ENCODE measurements at regions not wholly inside any gene's neighbourhood (a gene's known extent, or its start where the extent isn't known, plus 50 kb on each side); places are given as distances from the start of the nearest gene placed in this dataset.

DNA sequence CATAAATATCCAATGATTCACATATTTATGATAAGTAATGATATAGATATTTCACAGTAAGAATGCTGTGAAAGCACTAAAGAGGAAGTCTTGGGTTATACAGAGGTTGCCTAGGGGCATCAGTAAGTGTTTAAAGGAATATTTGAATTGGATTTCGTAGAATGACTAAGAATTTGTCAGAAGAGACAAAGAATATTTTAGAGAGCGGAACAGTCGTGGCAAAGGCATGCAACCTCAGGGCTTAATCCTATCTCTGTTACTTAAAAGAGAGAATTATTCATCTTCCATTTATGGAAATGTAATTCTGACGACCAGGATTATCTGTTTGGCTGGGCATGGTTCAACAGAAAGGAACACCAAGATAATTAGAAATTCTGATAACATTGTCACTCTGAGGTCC lies 171.9 kb upstream of the NR5A2 start:
- Histone ChIP-seq H3K27me3 (replicated peaks in 1 of 2; ENCODE audit: control insufficient read depth in 2 of 2, insufficient read depth in 2 of 2, low read length in 1 of 2) (peaks cover 0 to 3% of the 10 kb centered on the region in 2 experiments; a peak in 1 of 4 replicates), H3K79me2 (ENCODE audit: control insufficient read depth, insufficient read depth, low read length) (no peaks in the 10 kb centered on the region), H3K4me3 (no peak overlapping the region), H3K36me3 (ENCODE audit: control insufficient read depth in 2 of 2, insufficient read depth in 2 of 2, low read length in 1 of 2) (no peaks in the 10 kb centered on the region), H2AFZ (ENCODE audit: control insufficient read depth, low read depth, low read length) (no peak overlapping the region), H3K9ac (ENCODE audit: control insufficient read depth, insufficient read depth, low read length) (no peak overlapping the region), H4K20me1 (ENCODE audit: control insufficient read depth, insufficient read depth) (no peaks in the 10 kb centered on the region), H3K4me2 (ENCODE audit: control insufficient read depth, insufficient read depth) (no peak overlapping the region), H3K27ac (ENCODE audit: control insufficient read depth, insufficient read depth) (no peak overlapping the region), H3K9me3 (replicated peaks; ENCODE audit: control insufficient read depth, insufficient read depth, low read length) (no peaks in the 10 kb centered on the region), H3K4me1 (ENCODE audit: control insufficient read depth, insufficient read depth, low read length) (no peaks in the 10 kb centered on the region)
- TF ChIP-seq, protein P1, sequence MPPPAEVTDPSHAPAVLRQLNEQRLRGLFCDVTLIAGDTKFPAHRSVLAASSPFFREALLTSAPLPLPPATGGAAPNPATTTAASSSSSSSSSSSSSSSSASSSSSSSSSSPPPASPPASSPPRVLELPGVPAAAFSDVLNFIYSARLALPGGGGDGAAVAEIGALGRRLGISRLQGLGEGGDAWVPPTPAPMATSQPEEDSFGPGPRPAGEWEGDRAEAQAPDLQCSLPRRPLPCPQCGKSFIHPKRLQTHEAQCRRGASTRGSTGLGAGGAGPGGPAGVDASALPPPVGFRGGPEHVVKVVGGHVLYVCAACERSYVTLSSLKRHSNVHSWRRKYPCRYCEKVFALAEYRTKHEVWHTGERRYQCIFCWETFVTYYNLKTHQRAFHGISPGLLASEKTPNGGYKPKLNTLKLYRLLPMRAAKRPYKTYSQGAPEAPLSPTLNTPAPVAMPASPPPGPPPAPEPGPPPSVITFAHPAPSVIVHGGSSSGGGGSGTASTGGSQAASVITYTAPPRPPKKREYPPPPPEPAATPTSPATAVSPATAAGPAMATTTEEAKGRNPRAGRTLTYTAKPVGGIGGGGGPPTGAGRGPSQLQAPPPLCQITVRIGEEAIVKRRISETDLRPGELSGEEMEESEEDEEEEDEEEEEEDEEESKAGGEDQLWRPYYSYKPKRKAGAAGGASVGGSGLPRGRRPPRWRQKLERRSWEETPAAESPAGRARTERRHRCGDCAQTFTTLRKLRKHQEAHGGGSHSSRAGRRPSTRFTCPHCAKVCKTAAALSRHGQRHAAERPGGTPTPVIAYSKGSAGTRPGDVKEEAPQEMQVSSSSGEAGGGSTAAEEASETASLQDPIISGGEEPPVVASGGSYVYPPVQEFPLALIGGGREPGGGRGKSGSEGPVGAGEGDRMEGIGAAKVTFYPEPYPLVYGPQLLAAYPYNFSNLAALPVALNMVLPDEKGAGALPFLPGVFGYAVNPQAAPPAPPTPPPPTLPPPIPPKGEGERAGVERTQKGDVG (CRISPR knock-in tag; IDR thresholded peaks at IDR 0.05) = no peak
- TF ChIP-seq ZBED1 (IDR thresholded peaks at IDR 0.05; ENCODE audit: borderline replicate concordance) (no peak), SMC3 (IDR thresholded peaks at IDR 0.05; ENCODE audit: borderline replicate concordance, low read length) (no peak), RBBP5 (conservative IDR thresholded peaks at IDR 0.05) (no peak), HDGF (IDR thresholded peaks at IDR 0.05) (no peak), ESRRA (IDR thresholded peaks at IDR 0.05; ENCODE audit: low read length) (no peak), TCF3 (IDR thresholded peaks at IDR 0.05; ENCODE audit: borderline replicate concordance, insufficient read depth, low read depth, low read length) (no peak), NR2F1 (conservative IDR thresholded peaks at IDR 0.05) (no peak), EP300 (IDR thresholded peaks at IDR 0.05; ENCODE audit: borderline replicate concordance in 1 of 2, control insufficient read depth in 1 of 2, low read depth in 2 of 2, low read length in 2 of 2) (no peak), MEF2A (IDR thresholded peaks at IDR 0.05; ENCODE audit: insufficient read depth, low read depth, low read length) (no peak), KDM1A (IDR thresholded peaks at IDR 0.05; ENCODE audit: borderline replicate concordance) (no peak)
- 21% methylated on average over 4 of the region's 4 CpGs for WGBS (ENCODE audit: insufficient coverage, insufficient replicate concordance, low lambda C conversion rate, missing lambda C conversion rate)
- DNase-seq (ENCODE audit: low read depth, low spot score) = no peak
- in situ Hi-C loops (cut with MboI) = no loop called here
- BruUV-seq (replicated peaks) = no TSS peak
- intact Hi-C loops (cut with micrococcal nuclease; ENCODE audit: unreplicated experiment) = no loop called here
- no peak for ATAC-seq
- ChIA-PET CTCF (no interaction called here), POLR2A (no interaction called here), RAD21 (ENCODE audit: unreplicated experiment) (no interaction called here), SMC1A (ENCODE audit: uncharacterized antibody, unreplicated experiment) (no interaction called here)
- FAIRE-seq = no peak
